ENCODE measurements at regions not wholly inside any gene's neighbourhood (a gene's known extent, or its start where the extent isn't known, plus 50 kb on each side); places are given as distances from the start of the nearest gene placed in this dataset.
A peak's percentile ranks its signal among the peaks of the same experiment; 100 is the strongest.

GRCh38 chr12:58479401-58479800 lies 440.9 kb downstream of the LRIG3 start:
- no peak overlapping the region for H3K27ac Mint-ChIP-seq (ENCODE audit: unreplicated experiment)
- H3K4me1 Mint-ChIP-seq (ENCODE audit: unreplicated experiment): peaks cover 12% of the 10 kb centered on the region
- no peaks in the 10 kb centered on the region for H3K27me3 Mint-ChIP-seq (ENCODE audit: unreplicated experiment)
- peaks cover 4% of the 10 kb centered on the region for H3K9me3 Mint-ChIP-seq (ENCODE audit: unreplicated experiment)
- no peak for TF ChIP-seq CTCF (IDR thresholded peaks at IDR 0.05)
- no peaks in the 10 kb centered on the region for H3K36me3 Mint-ChIP-seq (ENCODE audit: unreplicated experiment)
- no peak overlapping the region for H3K4me3 Mint-ChIP-seq (ENCODE audit: unreplicated experiment)
- DNase-seq (ENCODE audit: extremely low spot score, unreplicated experiment): no peak

GRCh38 chr12:58481811-58482210 lies 438.5 kb downstream of the LRIG3 start:
- Mint-ChIP-seq H3K27me3 (ENCODE audit: unreplicated experiment) (no peaks in the 10 kb centered on the region), H3K9me3 (ENCODE audit: unreplicated experiment) (no peaks in the 10 kb centered on the region), H3K4me3 (ENCODE audit: unreplicated experiment) (no peak overlapping the region), H3K4me1 (ENCODE audit: unreplicated experiment) (peaks cover 15% of the 10 kb centered on the region), H3K27ac (ENCODE audit: unreplicated experiment) (no peak overlapping the region), H3K36me3 (ENCODE audit: unreplicated experiment) (no peaks in the 10 kb centered on the region)
- no peak for DNase-seq (ENCODE audit: extremely low spot score, unreplicated experiment)
- TF ChIP-seq CTCF (IDR thresholded peaks at IDR 0.05): no peak

- H3K27me3 Mint-ChIP-seq (ENCODE audit: unreplicated experiment): no peaks in the 10 kb centered on the region
- no peak overlapping the region for H3K4me3 Mint-ChIP-seq (ENCODE audit: unreplicated experiment)
- H3K27ac Mint-ChIP-seq (ENCODE audit: unreplicated experiment): peak overlapping the region; percentile 62
- peaks cover 43% of the 10 kb centered on the region for H3K4me1 Mint-ChIP-seq (ENCODE audit: unreplicated experiment)
- no peak for DNase-seq (ENCODE audit: extremely low spot score, unreplicated experiment)
- H3K9me3 Mint-ChIP-seq (ENCODE audit: unreplicated experiment): no peaks in the 10 kb centered on the region
- no peak for TF ChIP-seq CTCF (IDR thresholded peaks at IDR 0.05)
- no peaks in the 10 kb centered on the region for H3K36me3 Mint-ChIP-seq (ENCODE audit: unreplicated experiment)
These were observed 433.0 kb downstream of the LRIG3 start for GRCh38 chr12:58487255-58487654.

GRCh38 chr12:58487678-58488161 lies 432.6 kb downstream of the LRIG3 start:
- Mint-ChIP-seq H3K36me3 (ENCODE audit: unreplicated experiment) (no peaks in the 10 kb centered on the region), H3K27ac (ENCODE audit: unreplicated experiment) (peak overlapping the region; percentile 6), H3K27me3 (ENCODE audit: unreplicated experiment) (no peaks in the 10 kb centered on the region), H3K9me3 (ENCODE audit: unreplicated experiment) (no peaks in the 10 kb centered on the region), H3K4me3 (ENCODE audit: unreplicated experiment) (no peak overlapping the region), H3K4me1 (ENCODE audit: unreplicated experiment) (peaks cover 43% of the 10 kb centered on the region)
- DNase-seq (ENCODE audit: extremely low spot score, unreplicated experiment): no peak
- no peak for TF ChIP-seq CTCF (IDR thresholded peaks at IDR 0.05)

GRCh38 chr12:58489394-58489793 lies 430.9 kb downstream of the LRIG3 start:
- TF ChIP-seq CTCF (IDR thresholded peaks at IDR 0.05): no peak
- H3K4me3 Mint-ChIP-seq (ENCODE audit: unreplicated experiment): no peak overlapping the region
- H3K9me3 Mint-ChIP-seq (ENCODE audit: unreplicated experiment): no peaks in the 10 kb centered on the region
- DNase-seq (ENCODE audit: extremely low spot score, unreplicated experiment): no peak
- H3K27ac Mint-ChIP-seq (ENCODE audit: unreplicated experiment): peak overlapping the region; percentile 62
- peaks cover 39% of the 10 kb centered on the region for H3K4me1 Mint-ChIP-seq (ENCODE audit: unreplicated experiment)
- H3K36me3 Mint-ChIP-seq (ENCODE audit: unreplicated experiment): no peaks in the 10 kb centered on the region
- H3K27me3 Mint-ChIP-seq (ENCODE audit: unreplicated experiment): no peaks in the 10 kb centered on the region

Measured in osteocyte (in vitro differentiated cells).